Endodermal cell (in vitro differentiated cells): ENCODE measurements at regions not wholly inside any gene's neighbourhood (a gene's known extent, or its start where the extent isn't known, plus 50 kb on each side); places are given as distances from the start of the nearest gene placed in this dataset.

Source experiments
- DNase-seq: peaks from one replicate; pipeline ENCODE4 v3.0.0-alpha.2; 2017
- H3K27ac ChIP-seq: 2 replicates; pipeline ENCODE4 v1.5.1; 2013; ENCODE audit warnings: mild to moderate bottlenecking, low read depth, low read length, moderate library complexity
- H3K27me3 ChIP-seq: 2 replicates; pipeline ENCODE4 v1.6.1; 2013; ENCODE audit warnings: mild to moderate bottlenecking, low read length, moderate library complexity; ENCODE audit not compliant: insufficient read depth, control insufficient read depth, poor library complexity, severe bottlenecking
- H3K36me3 ChIP-seq: 2 replicates; pipeline ENCODE4 v1.7.0; 2013; ENCODE audit warnings: mild to moderate bottlenecking, low read length, moderate library complexity; ENCODE audit not compliant: control insufficient read depth, insufficient read depth
- H3K4me1 ChIP-seq: one replicate; pipeline ENCODE4 v1.7.0; 2013; ENCODE audit warnings: low read length; ENCODE audit not compliant: control insufficient read depth, insufficient read depth
- H3K4me3 ChIP-seq: 2 replicates; pipeline ENCODE4 v1.5.1; 2013; ENCODE audit warnings: mild to moderate bottlenecking, low read length, moderate library complexity
- H3K9ac ChIP-seq: 2 replicates; pipeline ENCODE4 v1.6.1; 2013; ENCODE audit warnings: mild to moderate bottlenecking, low read length, moderate library complexity; ENCODE audit not compliant: poor library complexity, severe bottlenecking; ENCODE audit errors: extremely low read depth
- H3K9me3 ChIP-seq: 2 replicates; pipeline ENCODE4 v1.6.1; 2013; ENCODE audit warnings: mild to moderate bottlenecking, low read length, moderate library complexity; ENCODE audit not compliant: control insufficient read depth
- H3K27ac Mint-ChIP-seq: 2 replicates; pipeline ENCODE4 v1.8.0; 2020; ENCODE audit warnings: mixed read lengths
- H3K27me3 Mint-ChIP-seq: 2 replicates; pipeline ENCODE4 v1.8.0; 2021; ENCODE audit warnings: mild to moderate bottlenecking, mixed read lengths; ENCODE audit not compliant: insufficient read depth
- H3K36me3 Mint-ChIP-seq: 2 replicates; pipeline ENCODE4 v1.8.0; 2020; ENCODE audit warnings: low read depth, mixed read lengths
- H3K4me1 Mint-ChIP-seq: 2 replicates; pipeline ENCODE4 v1.8.0; 2020; ENCODE audit warnings: mixed read lengths
- H3K4me3 Mint-ChIP-seq: 2 replicates; pipeline ENCODE4 v1.8.0; 2020; ENCODE audit warnings: mild to moderate bottlenecking, moderate library complexity, mixed read lengths
- H3K9me3 Mint-ChIP-seq: 2 replicates; pipeline ENCODE4 v1.8.0; 2020; ENCODE audit warnings: mild to moderate bottlenecking, mixed read lengths
- WGBS, 2 experiments: methylation state at CpG; one replicate each; pipeline versions ENCODE4 v1.1.5 to v1.1.7; 2013; ENCODE audit warnings: missing lambda C conversion rate in 2 of 2, mixed read lengths in 1 of 2; ENCODE audit not compliant: insufficient coverage in 1 of 2, insufficient read length in 1 of 2; 5-methylcytosine and 5-hydroxymethylcytosine counted together
- TF ChIP-seq, protein P1 (sequence below): fragments of 200-600 bp; sonication (generic); conservative IDR thresholded peaks from 2 replicates; pipeline ENCODE4 v1.5.0; 2021; ENCODE audit warnings: antibody characterized with exemption, mild to moderate bottlenecking

DNA sequence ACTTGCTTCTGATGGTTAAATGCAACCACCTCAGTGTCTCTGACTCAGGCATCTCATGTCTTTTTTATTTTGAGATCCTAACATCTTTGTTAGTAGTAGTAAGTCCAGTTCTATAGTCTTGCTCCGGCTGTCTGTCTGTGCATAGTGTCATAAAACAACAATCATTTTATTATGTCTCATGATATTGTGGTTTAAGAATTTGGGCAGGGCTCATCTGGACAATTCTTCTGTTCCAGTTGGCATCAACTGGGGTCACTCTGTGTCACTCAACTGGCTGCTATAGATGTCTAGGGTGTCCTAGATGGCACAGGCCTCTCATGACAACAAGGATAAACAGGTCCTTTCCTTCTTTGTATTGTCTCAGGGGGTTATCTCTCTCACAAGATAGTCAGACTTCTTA lies 299.6 kb upstream of the ZNF521 start:
- TF ChIP-seq, protein P1, sequence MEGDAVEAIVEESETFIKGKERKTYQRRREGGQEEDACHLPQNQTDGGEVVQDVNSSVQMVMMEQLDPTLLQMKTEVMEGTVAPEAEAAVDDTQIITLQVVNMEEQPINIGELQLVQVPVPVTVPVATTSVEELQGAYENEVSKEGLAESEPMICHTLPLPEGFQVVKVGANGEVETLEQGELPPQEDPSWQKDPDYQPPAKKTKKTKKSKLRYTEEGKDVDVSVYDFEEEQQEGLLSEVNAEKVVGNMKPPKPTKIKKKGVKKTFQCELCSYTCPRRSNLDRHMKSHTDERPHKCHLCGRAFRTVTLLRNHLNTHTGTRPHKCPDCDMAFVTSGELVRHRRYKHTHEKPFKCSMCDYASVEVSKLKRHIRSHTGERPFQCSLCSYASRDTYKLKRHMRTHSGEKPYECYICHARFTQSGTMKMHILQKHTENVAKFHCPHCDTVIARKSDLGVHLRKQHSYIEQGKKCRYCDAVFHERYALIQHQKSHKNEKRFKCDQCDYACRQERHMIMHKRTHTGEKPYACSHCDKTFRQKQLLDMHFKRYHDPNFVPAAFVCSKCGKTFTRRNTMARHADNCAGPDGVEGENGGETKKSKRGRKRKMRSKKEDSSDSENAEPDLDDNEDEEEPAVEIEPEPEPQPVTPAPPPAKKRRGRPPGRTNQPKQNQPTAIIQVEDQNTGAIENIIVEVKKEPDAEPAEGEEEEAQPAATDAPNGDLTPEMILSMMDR: no peak
- Histone ChIP-seq H3K9me3 (no peaks in the 10 kb centered on the region), H3K4me1 (peaks cover 10% of the 10 kb centered on the region), H3K27ac (no peak overlapping the region), H3K4me3 (no peak overlapping the region), H3K27me3 (no peaks in the 10 kb centered on the region), H3K9ac (no peak overlapping the region), H3K36me3 (no peaks in the 10 kb centered on the region)
- DNase-seq: no peak
- H3K9me3 Mint-ChIP-seq: no peaks in the 10 kb centered on the region
- no peaks in the 10 kb centered on the region for H3K27me3 Mint-ChIP-seq
- no CpG with 5 or more reads among the region's 1 CpG for WGBS, 2 experiments
- H3K4me1 Mint-ChIP-seq: peaks cover 17% of the 10 kb centered on the region
- no peak overlapping the region for H3K27ac Mint-ChIP-seq
- H3K4me3 Mint-ChIP-seq: no peak overlapping the region
- no peaks in the 10 kb centered on the region for H3K36me3 Mint-ChIP-seq

DNA sequence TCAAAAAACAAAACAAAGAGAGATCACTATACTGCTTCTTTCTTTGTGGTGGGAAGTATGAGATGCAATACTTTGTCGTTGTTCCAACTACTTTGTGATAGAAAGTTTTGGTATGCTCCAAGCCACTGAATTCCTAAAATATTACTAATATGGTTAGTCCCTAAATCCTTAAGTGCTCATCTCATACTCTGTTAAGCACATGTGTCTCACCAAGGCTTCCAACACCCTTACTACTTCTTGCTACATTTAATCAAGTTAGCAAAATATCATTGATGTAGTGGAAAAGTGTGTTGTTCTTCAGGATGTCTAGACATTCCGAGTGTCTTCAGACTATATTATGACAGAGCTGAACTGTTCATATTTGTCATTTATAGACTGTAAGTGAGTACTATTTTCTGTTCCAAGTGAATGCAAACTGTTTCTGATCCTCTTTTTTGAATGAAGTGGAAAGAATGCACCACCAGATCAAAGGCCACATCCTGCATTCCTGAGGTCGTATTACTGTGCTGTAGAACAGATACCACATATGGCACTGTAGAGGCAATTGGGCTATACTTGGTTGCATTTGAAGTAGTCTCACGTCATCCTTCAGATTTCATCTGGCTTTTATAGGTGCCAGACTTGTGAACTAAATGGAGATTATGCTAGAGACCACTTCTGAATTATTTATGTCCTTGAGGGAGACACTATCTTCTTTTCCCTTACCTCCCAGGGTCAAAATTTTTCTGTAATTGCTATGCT lies 298.4 kb upstream of the ZNF521 start:
- no peak overlapping the region for H3K4me3 ChIP-seq
- DNase-seq: no peak
- no peaks in the 10 kb centered on the region for H3K36me3 Mint-ChIP-seq

DNA sequence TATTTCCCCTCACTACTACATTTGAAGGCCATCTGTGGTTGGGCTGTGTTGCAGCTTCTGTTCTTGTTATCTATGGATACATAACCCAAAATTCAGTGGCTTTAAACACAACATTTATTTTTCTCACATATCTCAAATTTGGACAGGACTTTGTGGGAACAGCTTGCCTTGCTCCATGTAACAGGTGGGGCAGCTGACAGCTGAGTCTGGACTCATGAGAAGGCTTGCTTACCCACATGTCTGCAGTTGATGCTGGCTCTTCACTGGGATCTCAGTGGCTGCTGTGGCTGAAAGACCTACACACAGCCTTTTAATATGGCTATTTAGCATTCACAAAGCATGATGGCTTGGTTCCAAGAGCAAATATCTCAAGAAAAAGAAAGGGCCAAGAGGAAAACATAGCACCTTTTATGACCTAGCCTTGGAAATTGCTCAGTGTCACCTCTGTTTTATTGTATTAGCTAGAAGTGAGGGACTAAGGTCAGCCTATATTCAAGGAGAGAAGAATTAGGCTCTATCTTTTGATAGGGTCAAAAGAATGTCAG lies 296.8 kb upstream of the ZNF521 start:
- H3K9me3 ChIP-seq: no peaks in the 10 kb centered on the region
- Mint-ChIP-seq H3K36me3 (no peaks in the 10 kb centered on the region), H3K9me3 (no peaks in the 10 kb centered on the region), H3K27me3 (no peaks in the 10 kb centered on the region), H3K4me3 (no peak overlapping the region), H3K27ac (no peak overlapping the region), H3K4me1 (peaks cover 17% of the 10 kb centered on the region)
- no peak overlapping the region for H3K27ac ChIP-seq
- H3K4me3 ChIP-seq: no peak overlapping the region
- H3K9ac ChIP-seq: no peak overlapping the region
- no peaks in the 10 kb centered on the region for H3K27me3 ChIP-seq
- H3K4me1 ChIP-seq: peaks cover 10% of the 10 kb centered on the region
- no peak for DNase-seq
- TF ChIP-seq, protein P1: no peak
- no peaks in the 10 kb centered on the region for H3K36me3 ChIP-seq

More for the DNA sequence above, 298.4 kb upstream of the ZNF521 start:
- H3K27me3 Mint-ChIP-seq: no peaks in the 10 kb centered on the region
- TF ChIP-seq, protein P1: no peak
- WGBS, 2 experiments: 83 to 90% methylated on average over 3 of the region's 4 CpGs
- Histone ChIP-seq H3K27ac (no peak overlapping the region), H3K9ac (no peak overlapping the region), H3K27me3 (no peaks in the 10 kb centered on the region), H3K9me3 (no peaks in the 10 kb centered on the region), H3K36me3 (no peaks in the 10 kb centered on the region), H3K4me1 (peaks cover 10% of the 10 kb centered on the region)
- no peaks in the 10 kb centered on the region for H3K9me3 Mint-ChIP-seq
- no peak overlapping the region for H3K27ac Mint-ChIP-seq
- peaks cover 17% of the 10 kb centered on the region for H3K4me1 Mint-ChIP-seq
- no peak overlapping the region for H3K4me3 Mint-ChIP-seq
